Mesothelial cell of epicardium (in vitro differentiated cells): ENCODE measurements at regions not wholly inside any gene's neighbourhood (a gene's known extent, or its start where the extent isn't known, plus 50 kb on each side); places are given as distances from the start of the nearest gene placed in this dataset.

Source experiments
- DNase-seq, 2 experiments: peaks; one replicate each; pipeline ENCODE4 v3.0.0; 2021; ENCODE audit warnings: low spot score in 2 of 2; ENCODE audit not compliant: unreplicated experiment in 2 of 2
- H3K27ac Mint-ChIP-seq: 2 replicates; pipeline ENCODE4 v1.8.0; 2021; ENCODE audit warnings: mixed read lengths
- H3K27me3 Mint-ChIP-seq: 2 replicates; pipeline ENCODE4 v1.8.0; 2021; ENCODE audit warnings: low read depth, mixed read lengths
- H3K36me3 Mint-ChIP-seq: 2 replicates; pipeline ENCODE4 v1.8.0; 2021; ENCODE audit warnings: mixed read lengths
- H3K4me1 Mint-ChIP-seq: 2 replicates; pipeline ENCODE4 v1.8.0; 2021; ENCODE audit warnings: mixed read lengths
- H3K4me3 Mint-ChIP-seq: 2 replicates; pipeline ENCODE4 v1.8.0; 2021; ENCODE audit warnings: mild to moderate bottlenecking, moderate library complexity, mixed read lengths
- H3K9me3 Mint-ChIP-seq: 2 replicates; pipeline ENCODE4 v1.8.0; 2021; ENCODE audit warnings: mixed read lengths
- TF ChIP-seq, protein P1 (sequence below): fragments of 200-600 bp; sonication (generic); IDR thresholded peaks from one replicate; pipeline ENCODE4 v1.5.0; 2021; ENCODE audit warnings: antibody characterized with exemption; ENCODE audit not compliant: unreplicated experiment

- Mint-ChIP-seq H3K27me3 (peaks cover 2% of the 10 kb centered on the region), H3K4me3 (no peak overlapping the region), H3K36me3 (peaks cover 2% of the 10 kb centered on the region), H3K9me3 (peaks cover 30% of the 10 kb centered on the region), H3K27ac (no peak overlapping the region), H3K4me1 (no peaks in the 10 kb centered on the region)
- TF ChIP-seq, protein P1, sequence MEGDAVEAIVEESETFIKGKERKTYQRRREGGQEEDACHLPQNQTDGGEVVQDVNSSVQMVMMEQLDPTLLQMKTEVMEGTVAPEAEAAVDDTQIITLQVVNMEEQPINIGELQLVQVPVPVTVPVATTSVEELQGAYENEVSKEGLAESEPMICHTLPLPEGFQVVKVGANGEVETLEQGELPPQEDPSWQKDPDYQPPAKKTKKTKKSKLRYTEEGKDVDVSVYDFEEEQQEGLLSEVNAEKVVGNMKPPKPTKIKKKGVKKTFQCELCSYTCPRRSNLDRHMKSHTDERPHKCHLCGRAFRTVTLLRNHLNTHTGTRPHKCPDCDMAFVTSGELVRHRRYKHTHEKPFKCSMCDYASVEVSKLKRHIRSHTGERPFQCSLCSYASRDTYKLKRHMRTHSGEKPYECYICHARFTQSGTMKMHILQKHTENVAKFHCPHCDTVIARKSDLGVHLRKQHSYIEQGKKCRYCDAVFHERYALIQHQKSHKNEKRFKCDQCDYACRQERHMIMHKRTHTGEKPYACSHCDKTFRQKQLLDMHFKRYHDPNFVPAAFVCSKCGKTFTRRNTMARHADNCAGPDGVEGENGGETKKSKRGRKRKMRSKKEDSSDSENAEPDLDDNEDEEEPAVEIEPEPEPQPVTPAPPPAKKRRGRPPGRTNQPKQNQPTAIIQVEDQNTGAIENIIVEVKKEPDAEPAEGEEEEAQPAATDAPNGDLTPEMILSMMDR, result no peak
- DNase-seq, result no peak
These were observed 125.2 kb upstream of the THBS2 start for GRCh38 chr6:169378620-169379381.

- no peak overlapping the region for H3K4me3 Mint-ChIP-seq
- no peaks in the 10 kb centered on the region for H3K4me1 Mint-ChIP-seq
- DNase-seq, result no peak
- peaks cover 32% of the 10 kb centered on the region for H3K9me3 Mint-ChIP-seq
- H3K36me3 Mint-ChIP-seq, result peaks cover 2% of the 10 kb centered on the region
- no peak overlapping the region for H3K27ac Mint-ChIP-seq
- peaks cover 2% of the 10 kb centered on the region for H3K27me3 Mint-ChIP-seq
- TF ChIP-seq, protein P1, result no peak
These were observed 122.8 kb upstream of the THBS2 start for GRCh38 chr6:169376458-169376857.

DNA sequence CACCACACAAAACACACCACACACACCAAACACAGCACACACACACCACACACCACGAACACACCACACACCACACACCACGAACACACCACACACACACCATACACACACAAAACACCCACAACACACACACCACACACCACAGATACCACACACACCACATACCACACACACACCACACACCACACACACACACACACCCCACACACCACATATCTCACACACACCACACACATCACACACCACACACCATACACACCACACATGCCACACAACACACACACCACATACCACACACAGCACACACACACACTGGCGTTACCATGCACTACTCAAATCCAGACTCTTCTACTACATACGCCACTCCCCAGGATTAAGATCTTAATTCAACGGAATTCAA, 118.9 kb upstream of the THBS2 start:
- peaks cover 2% of the 10 kb centered on the region for H3K36me3 Mint-ChIP-seq
- H3K4me1 Mint-ChIP-seq, result no peaks in the 10 kb centered on the region
- TF ChIP-seq, protein P1, result no peak
- H3K4me3 Mint-ChIP-seq, result no peak overlapping the region
- peaks cover 2% of the 10 kb centered on the region for H3K27me3 Mint-ChIP-seq
- DNase-seq, result no peak
- no peak overlapping the region for H3K27ac Mint-ChIP-seq
- peaks cover 28% of the 10 kb centered on the region for H3K9me3 Mint-ChIP-seq

- peaks cover 2% of the 10 kb centered on the region for H3K27me3 Mint-ChIP-seq
- TF ChIP-seq, protein P1, result no peak
- peaks cover 2% of the 10 kb centered on the region for H3K36me3 Mint-ChIP-seq
- peaks cover 29% of the 10 kb centered on the region for H3K9me3 Mint-ChIP-seq
- no peak overlapping the region for H3K4me3 Mint-ChIP-seq
- no peak for DNase-seq
- H3K4me1 Mint-ChIP-seq, result no peaks in the 10 kb centered on the region
- H3K27ac Mint-ChIP-seq, result no peak overlapping the region
These were observed 117.9 kb upstream of the THBS2 start for GRCh38 chr6:169371344-169372127.

DNA sequence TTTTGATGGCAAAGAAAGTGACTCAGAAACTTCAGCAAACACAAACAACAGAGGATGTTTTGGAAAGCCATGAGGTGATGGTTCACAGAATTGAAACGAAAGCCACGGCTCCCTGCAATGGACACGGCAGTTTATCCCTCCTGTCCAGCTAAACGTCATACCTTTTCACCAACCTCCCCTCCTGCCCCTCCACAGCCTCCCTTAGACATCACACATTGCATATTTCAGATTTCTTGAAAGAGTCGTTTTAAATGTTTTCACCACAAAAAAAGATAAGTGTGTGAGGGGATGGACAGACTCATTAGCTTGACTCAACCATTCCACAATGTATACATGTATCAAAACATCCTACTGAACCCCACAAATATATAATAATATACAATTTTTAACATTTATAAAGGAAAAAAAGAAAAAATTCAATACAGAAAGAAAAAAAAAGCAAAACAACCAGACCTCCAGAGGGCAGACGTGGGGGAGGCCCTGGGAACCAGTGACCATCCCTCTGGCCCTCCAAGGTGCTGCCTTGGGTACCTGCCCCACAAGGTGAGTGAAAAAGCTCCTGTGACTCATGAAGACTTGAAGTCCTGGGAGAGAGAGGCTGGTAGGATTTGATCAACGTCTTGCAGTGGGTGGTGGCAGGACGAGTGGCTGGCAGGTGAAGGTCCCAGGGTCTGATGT, 117.2 kb upstream of the THBS2 start:
- no peaks in the 10 kb centered on the region for H3K36me3 Mint-ChIP-seq
- no peaks in the 10 kb centered on the region for H3K4me1 Mint-ChIP-seq
- H3K9me3 Mint-ChIP-seq, result peaks cover 21% of the 10 kb centered on the region
- TF ChIP-seq, protein P1, result no peak
- DNase-seq, result no peak
- no peak overlapping the region for H3K4me3 Mint-ChIP-seq
- no peak overlapping the region for H3K27ac Mint-ChIP-seq
- H3K27me3 Mint-ChIP-seq, result peaks cover 2% of the 10 kb centered on the region
